Activated CD4-positive, alpha-beta T cell treated with anti-CD3 and anti-CD28 coated beads, Interleukin-10, Interleukin-2, amounts not matched to agents 100 ng/mL and 50 ng/mL, durations not matched to agents 16 hours and 8 hours (primary cell): ENCODE measurements at regions not wholly inside any gene's neighbourhood (a gene's known extent, or its start where the extent isn't known, plus 50 kb on each side); places are given as distances from the start of the nearest gene placed in this dataset.

Experiments
- DNase-seq: peaks from one replicate; pipeline ENCODE4 v3.0.0-alpha.2; 2020

DNA sequence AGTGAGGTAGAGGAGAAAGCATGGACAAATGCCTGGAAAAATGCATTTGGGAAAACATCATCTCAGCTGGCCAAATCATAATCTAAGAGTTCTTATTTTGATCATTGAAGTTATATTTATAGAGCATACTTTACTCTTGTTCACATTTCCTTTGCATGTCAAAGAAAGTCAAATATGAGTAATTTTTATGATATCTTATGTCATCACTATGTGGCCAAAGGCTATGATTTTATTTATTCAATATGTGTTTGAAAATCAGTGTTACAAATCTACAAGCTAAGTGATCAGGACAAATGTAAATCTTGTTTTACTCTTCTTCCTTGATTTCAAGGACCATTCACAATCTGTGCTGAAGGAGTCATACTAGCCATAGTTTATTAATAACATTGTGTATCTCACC is 237.2 kb upstream of the DPH6 start:
- no peak for DNase-seq

GRCh38 chr15:35784745-35785144 is 238.8 kb upstream of the DPH6 start:
- DNase-seq = no peak

DNA sequence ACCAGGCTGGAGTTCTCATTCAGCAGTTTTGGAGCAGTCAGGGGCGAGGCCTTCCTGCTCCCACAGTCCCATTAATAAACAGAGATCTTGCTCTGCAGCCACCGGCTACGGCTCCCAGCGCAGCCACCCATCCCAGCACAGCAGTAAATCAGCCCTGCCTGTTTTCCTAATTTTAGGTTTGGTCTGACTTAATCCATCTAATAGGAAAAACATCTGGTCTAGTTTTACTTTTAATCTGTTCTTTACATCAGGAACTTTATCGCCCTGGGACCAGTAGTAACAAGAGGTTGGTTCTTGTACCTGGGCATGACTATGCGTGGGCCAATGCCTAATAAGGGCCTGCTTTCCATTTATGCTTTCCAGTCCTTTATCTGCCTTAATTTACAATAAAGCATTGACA is 264.0 kb upstream of the DPH6 start:
- no peak for DNase-seq

DNA sequence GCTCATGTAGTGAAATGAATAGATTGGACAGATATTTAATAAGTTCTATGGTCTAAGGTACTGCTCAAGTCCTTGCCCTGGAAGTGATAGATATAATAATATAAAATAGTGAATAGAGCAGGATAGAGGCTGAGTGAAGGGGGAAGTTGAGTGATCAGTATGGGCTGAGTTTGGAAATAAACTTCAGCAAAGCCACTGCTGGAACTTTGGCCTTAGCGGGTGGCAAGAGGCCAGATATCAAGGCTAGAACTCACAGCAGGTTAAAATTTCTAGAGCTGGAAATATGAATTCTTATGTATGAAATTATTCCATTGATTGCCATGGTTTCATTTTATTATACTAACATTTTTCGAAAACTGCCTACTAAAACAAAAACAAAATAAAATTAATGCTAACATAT is 267.6 kb upstream of the DPH6 start:
- DNase-seq = no peak

DNA sequence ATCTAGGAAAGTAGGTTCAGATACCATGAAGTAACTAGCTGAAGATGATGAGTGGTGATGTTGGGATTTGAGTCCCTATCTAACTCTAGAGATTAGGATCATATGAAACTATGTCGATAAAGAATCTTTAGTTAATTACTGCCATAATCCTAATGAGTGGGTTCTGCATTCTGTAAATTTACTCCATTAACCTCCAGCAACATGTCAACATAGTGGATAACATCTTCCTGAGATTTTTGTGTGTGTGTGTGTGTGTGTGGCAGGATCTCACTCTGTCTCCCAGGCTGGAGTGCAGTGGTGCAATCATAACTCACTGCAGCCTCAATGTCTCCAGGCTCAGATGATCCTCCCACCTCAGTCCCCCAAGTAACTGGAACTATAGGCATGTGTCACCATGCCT is 272.9 kb upstream of the DPH6 start:
- no peak for DNase-seq

GRCh38 chr15:35822153-35822552 is 276.2 kb upstream of the DPH6 start:
- no peak for DNase-seq

GRCh38 chr15:35827141-35827540 is 281.2 kb upstream of the DPH6 start:
- no peak for DNase-seq

GRCh38 chr15:35827911-35828310 is 281.9 kb upstream of the DPH6 start:
- DNase-seq = no peak

DNA sequence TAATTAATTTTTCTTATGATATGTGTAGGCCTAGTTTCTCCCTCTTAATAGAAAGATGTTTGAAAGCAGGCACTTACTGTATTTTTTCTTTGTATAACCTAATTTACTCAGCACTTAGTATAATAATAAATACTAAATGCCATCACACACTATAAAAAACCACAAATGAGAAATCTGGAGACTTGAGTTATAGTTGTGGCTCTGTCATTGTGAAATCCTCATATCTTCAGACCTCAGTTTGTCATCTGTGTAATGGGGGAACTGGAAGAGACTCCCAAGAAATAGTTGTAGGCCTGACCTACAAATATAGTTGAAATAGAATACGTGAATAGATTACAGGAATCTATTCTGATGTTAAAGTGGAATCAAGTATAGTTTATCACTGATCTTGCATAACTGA is 287.6 kb upstream of the DPH6 start:
- DNase-seq = no peak

- no peak for DNase-seq
Measured at GRCh38 chr15:35834216-35834830, 288.4 kb upstream of the DPH6 start.

- no peak for DNase-seq
Measured at GRCh38 chr15:35834866-35835265, 288.9 kb upstream of the DPH6 start.

- no peak for DNase-seq
Measured at GRCh38 chr15:35838424-35839111, 292.6 kb upstream of the DPH6 start.

- no peak for DNase-seq
Measured at GRCh38 chr15:35842631-35843030, 296.7 kb upstream of the DPH6 start.

DNA sequence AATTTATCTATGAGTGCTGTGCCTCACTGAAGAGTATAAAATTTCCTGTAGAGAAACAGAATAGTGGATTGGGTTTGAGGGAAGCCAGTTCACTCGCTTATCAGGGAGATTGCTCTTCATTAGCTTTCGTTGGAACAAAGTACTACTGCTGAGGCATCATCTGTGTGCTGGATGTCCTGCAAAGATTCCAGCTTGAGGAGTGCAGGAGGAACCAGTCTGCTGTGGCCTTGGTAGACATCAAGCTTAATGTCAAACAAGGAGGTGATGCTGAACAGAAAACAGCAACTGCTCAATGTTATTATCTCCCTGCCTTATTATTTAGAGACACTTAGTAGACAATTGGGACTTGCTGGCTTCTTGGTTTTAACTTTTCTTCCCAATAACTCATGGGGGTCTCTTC is 297.5 kb upstream of the DPH6 start:
- no peak for DNase-seq

GRCh38 chr15:35850284-35850683 is 304.3 kb upstream of the DPH6 start:
- DNase-seq = no peak

DNA sequence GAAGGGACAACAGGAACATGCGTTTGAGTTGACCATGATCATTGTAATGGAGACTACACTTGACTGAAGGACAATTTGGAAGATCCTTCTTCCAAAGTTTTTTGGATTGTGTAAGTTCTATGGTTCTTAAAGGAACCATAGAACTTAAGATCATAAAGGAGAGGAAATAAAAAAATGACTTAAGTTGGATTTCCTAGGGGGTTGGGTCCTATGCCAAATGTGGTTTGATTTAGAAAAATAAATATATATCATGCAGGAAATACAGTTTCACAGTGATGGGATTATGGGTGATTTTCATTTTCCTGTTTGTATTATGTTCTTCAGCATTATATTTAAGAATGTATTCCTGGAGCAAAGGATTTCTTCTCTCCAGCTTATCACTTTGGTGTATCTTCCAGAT is 305.5 kb upstream of the DPH6 start:
- DNase-seq = no peak

- DNase-seq = no peak
Measured at GRCh38 chr15:35852818-35853624, 307.1 kb upstream of the DPH6 start.

DNA sequence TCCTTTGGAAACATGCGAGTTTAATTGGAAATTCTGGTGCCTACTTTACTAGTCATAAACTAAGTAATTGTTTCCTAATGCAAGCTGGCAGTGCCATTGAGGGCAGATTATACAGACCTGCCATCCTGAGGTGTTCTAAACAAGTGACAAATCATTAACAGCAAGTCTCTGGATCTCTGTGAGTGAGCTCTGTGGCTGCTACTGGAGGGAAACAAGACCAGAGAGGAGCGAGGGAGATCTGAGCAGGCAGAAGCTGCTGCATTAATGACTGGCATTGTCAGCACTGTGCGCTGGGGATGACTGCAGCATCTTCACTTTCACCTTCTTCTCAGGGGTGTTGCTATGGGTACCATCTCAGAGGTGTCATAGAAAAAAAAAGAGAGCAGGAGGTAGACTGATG is 308.4 kb upstream of the DPH6 start:
- DNase-seq = no peak

DNA sequence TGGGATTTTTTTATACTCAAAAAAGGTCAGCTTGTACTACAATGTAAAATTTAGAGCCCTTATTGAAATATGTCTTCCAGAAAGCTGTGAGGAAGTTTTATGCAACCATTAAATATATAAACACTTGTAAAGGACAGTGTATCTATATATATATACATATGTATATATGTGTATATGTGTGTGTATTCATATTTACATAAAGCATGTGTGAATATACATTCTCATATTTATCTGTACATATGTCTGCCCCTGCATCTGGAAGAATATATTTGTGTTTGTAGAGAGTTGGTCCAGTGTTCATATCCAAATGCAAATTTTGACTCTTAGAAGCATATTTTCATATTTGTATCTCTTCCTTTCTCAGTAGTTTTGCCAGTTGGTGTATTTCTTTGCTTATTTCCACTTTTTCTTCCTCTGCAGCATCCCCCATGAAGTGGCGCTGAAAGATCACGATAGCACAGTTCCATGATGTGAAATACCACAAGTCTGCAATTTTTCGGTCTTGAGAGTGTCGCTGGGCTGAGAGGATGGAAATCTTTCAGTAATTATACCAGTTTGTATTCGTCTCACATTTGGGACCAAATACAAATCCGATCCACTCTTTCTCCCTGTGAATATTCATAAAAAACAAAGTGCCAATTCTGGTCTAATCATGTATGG is 311.7 kb upstream of the DPH6 start:
- no peak for DNase-seq

DNA sequence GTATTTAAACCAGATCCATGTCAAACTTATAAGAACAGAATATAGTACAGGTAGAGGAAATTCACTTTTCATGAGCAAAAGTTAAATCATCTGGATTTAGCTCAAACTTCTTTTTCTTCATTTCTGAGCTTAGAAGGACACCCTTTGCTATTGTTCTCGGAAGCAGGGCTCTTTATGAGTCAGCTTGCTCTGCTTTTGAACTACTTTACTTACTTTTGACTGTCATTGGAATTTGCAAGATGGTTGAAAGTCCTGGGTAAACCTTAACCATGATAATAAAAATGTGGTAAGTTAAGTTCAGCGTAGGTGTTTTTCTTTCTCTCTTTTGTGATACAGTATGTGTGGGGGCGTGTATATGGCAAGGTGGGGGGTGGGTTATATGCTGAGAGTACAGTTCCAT is 312.7 kb upstream of the DPH6 start:
- no peak for DNase-seq

- no peak for DNase-seq
Measured at GRCh38 chr15:35863655-35864054, 317.7 kb upstream of the DPH6 start.

- DNase-seq = no peak
Measured at GRCh38 chr15:35867356-35867755, 321.4 kb upstream of the DPH6 start.

DNA sequence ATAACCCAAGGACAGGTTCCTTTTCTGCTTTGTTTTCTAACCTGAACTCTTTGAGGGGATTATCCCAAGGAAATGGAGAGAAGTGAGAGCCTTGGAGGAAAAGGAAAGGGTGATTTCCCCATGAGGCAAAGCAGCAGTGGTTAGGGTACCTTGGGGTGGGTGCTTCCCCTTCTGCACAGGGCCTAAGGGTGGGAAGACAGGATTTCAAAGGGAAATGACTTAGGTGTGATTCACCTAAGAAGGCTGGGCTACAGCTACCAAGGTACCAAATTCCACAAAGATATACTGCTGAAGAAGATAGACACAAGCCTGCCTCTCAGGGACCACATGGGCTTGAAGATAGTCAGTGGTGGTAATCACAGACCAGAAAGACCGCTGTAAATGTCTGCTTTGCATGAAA is 325.3 kb upstream of the DPH6 start:
- no peak for DNase-seq

GRCh38 chr15:35871812-35872211 is 325.8 kb upstream of the DPH6 start:
- no peak for DNase-seq
